Spleen (tissue), 11 donors: ENCODE measurements at regions not wholly inside any gene's neighbourhood (a gene's known extent, or its start where the extent isn't known, plus 50 kb on each side); places are given as distances from the start of the nearest gene placed in this dataset.

Source experiments
- DNase-seq: peaks from one replicate; pipeline ENCODE4 v3.0.0-alpha.2; 2020
- H3K27ac ChIP-seq, 8 donors: fragments of 200-600 bp; sonication (generic) in 7 of 8; 1 replicate in 4 of 8; 2 replicates in 4 of 8; pipeline versions ENCODE4 v1.5.0 to v1.8.0; 2016 to 2021; ENCODE audit warnings: inconsistent platforms in 4 of 8, mild to moderate bottlenecking in 4 of 8, moderate library complexity in 1 of 8
- H3K27me3 ChIP-seq, 7 donors: fragments of 200-600 bp; sonication (generic) in 6 of 7; replicated peaks in 1 of 7; 1 replicate in 4 of 7; 2 replicates in 3 of 7; pipeline versions ENCODE4 v1.5.0 to v1.8.0; 2016 to 2021; ENCODE audit warnings: inconsistent platforms in 3 of 7, mild to moderate bottlenecking in 1 of 7
- H3K36me3 ChIP-seq, 6 donors: fragments of 200-600 bp; sonication (generic) in 5 of 6; 1 replicate in 4 of 6; 2 replicates in 2 of 6; pipeline versions ENCODE4 v1.5.0 to v1.8.0; 2016 to 2021; ENCODE audit warnings: inconsistent platforms in 2 of 6
- H3K4me1 ChIP-seq, 6 donors: fragments of 200-600 bp; sonication (generic) in 5 of 6; 1 replicate in 3 of 6; 2 replicates in 3 of 6; pipeline versions ENCODE4 v1.5.0 to v1.8.0; 2016 to 2021; ENCODE audit warnings: inconsistent platforms in 3 of 6
- H3K4me3 ChIP-seq, 8 donors: fragments of 200-600 bp; sonication (generic) in 7 of 8; 1 replicate in 4 of 8; 2 replicates in 4 of 8; pipeline versions ENCODE4 v1.5.0 to v1.8.0; 2016 to 2021; ENCODE audit warnings: inconsistent platforms in 4 of 8, mild to moderate bottlenecking in 4 of 8, moderate library complexity in 2 of 8
- H3K9me3 ChIP-seq, 8 donors: fragments of 200-600 bp; sonication (generic) in 7 of 8; 1 replicate in 4 of 8; 2 replicates in 4 of 8; pipeline versions ENCODE4 v1.5.0 to v1.8.0; 2016 to 2021; ENCODE audit warnings: inconsistent platforms in 4 of 8
- POLR2A ChIP-seq, 3 donors: fragments of 450-650 bp; IDR thresholded peaks; one replicate each; pipeline ENCODE4 v1.5.1; 2017; ENCODE audit warnings: antibody characterized with exemption in 3 of 3, mild to moderate bottlenecking in 1 of 3
- POLR2AphosphoS5 ChIP-seq, 3 donors: sonication (generic); formaldehyde crosslinking; IDR thresholded peaks; one replicate each; pipeline ENCODE4 v1.5.1; 2017; ENCODE audit warnings: antibody characterized with exemption in 3 of 3
- WGBS, 5 donors: extraction: QIAGEN DNeasy Blood & Tissue Kit in 3 of 5; methylation state at CpG; one replicate each; pipeline versions ENCODE4 v1.1.5 to v1.1.7; 2013 to 2018; 5-methylcytosine and 5-hydroxymethylcytosine counted together
- intact Hi-C: fragments of 100-400 bp; cut with DNase I; formaldehyde crosslinking; loops from one replicate; pipeline ENCODE4 v1.15.0; 2023; ENCODE audit warnings: low total_unique reads
- TF ChIP-seq, protein P1 (sequence below), 11 experiments: fragments of 200-600 bp in 7 of 11; fragments of 450-650 bp in 4 of 11; sonication (generic) in 4 of 11; IDR thresholded peaks in 8 of 11; conservative IDR thresholded peaks in 3 of 11; 1 replicate in 7 of 11; 2 replicates in 4 of 11; pipeline versions ENCODE4 v1.4.0 to v1.8.0; 2016 to 2021; ENCODE audit warnings: antibody characterized with exemption in 11 of 11, inconsistent platforms in 4 of 11, mild to moderate bottlenecking in 1 of 11
- donor health status: healthy with polysubstance abuse.
- donor health status: DM: no; HTN: no; CAD: no; lungs with moderate emphysema.
- donor health status: DM: no; HTN: no; CAD: no.
- donor health status: Bipolar disorder and iron deficiency.
- donor health status: healthy.
- donor health status: DM: no; HTN: no; CAD: no.
- donor health status: DM: yes; HTN: yes; CAD: no.

DNA sequence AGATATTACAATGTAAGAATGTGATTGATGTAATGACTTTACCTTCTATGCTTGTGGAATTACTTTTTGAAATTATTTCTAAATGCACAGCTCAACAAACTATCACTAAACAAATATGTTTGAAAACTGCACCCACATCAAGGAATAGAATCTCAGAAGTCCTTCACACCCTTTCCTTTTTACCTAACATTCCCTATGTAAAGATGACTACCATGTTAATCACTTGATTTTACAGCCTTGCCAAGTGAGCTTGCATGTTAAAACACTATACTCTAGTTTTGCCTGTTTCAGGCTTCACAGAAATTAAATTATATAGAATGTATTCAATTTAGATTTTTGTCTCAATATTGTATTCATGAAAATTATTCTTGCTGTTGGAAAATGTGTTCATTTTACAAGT, 1169.4 kb upstream of the CELF2 start:
- Histone ChIP-seq H3K27ac (no peak overlapping the region), H3K4me3 (no peak overlapping the region)

DNA sequence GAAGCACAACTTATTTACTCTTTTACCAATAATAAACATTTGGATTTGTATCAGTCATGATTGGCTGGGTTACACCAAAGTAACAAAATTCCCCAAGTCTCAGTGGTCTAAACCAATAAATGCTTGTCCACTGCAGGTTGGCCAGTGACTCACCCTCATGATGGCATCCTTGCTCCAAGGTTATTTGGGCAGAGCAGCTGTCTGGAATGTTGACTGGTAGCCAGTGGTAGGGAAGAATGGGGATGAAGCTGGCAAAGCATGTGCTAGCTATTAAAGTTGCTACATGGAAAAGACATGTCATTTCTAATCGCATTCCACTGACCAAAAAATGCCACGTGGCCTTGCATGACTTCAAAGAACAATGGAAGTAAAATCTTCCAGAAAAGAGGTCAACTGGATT, 1168.7 kb upstream of the CELF2 start:
- TF ChIP-seq, protein P1, sequence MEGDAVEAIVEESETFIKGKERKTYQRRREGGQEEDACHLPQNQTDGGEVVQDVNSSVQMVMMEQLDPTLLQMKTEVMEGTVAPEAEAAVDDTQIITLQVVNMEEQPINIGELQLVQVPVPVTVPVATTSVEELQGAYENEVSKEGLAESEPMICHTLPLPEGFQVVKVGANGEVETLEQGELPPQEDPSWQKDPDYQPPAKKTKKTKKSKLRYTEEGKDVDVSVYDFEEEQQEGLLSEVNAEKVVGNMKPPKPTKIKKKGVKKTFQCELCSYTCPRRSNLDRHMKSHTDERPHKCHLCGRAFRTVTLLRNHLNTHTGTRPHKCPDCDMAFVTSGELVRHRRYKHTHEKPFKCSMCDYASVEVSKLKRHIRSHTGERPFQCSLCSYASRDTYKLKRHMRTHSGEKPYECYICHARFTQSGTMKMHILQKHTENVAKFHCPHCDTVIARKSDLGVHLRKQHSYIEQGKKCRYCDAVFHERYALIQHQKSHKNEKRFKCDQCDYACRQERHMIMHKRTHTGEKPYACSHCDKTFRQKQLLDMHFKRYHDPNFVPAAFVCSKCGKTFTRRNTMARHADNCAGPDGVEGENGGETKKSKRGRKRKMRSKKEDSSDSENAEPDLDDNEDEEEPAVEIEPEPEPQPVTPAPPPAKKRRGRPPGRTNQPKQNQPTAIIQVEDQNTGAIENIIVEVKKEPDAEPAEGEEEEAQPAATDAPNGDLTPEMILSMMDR (IDR thresholded peaks at IDR 0.05 in 8 of 11, conservative IDR thresholded peaks at IDR 0.05 in 3 of 11): no peak
- intact Hi-C loops: no loop called here
- no peak overlapping the region for H3K4me3 ChIP-seq
- no peaks in the 10 kb centered on the region for H3K27me3 ChIP-seq
- H3K36me3 ChIP-seq: no peaks in the 10 kb centered on the region
- 69 to 89% (median 82%) methylated on average over 2 of the region's 2 CpGs for WGBS, 5 donors
- no peaks in the 10 kb centered on the region for H3K4me1 ChIP-seq
- H3K27ac ChIP-seq: no peak overlapping the region
- H3K9me3 ChIP-seq: peaks cover 3 to 55% (median 38%) of the 10 kb centered on the region in 8 donors
- DNase-seq: no peak

More for the DNA sequence above, 1169.4 kb upstream of the CELF2 start:
- DNase-seq: no peak
- intact Hi-C loops: no loop called here
- no peaks in the 10 kb centered on the region for H3K36me3 ChIP-seq
- no peaks in the 10 kb centered on the region for H3K4me1 ChIP-seq
- no peaks in the 10 kb centered on the region for H3K27me3 ChIP-seq
- H3K9me3 ChIP-seq: peaks cover 3 to 62% (median 40%) of the 10 kb centered on the region in 8 donors
- TF ChIP-seq POLR2A (IDR thresholded peaks at IDR 0.05): no peak
- TF ChIP-seq, protein P1 (IDR thresholded peaks at IDR 0.05 in 8 of 11, conservative IDR thresholded peaks at IDR 0.05 in 3 of 11): no peak
- no peak for TF ChIP-seq POLR2AphosphoS5 (IDR thresholded peaks at IDR 0.05)

DNA sequence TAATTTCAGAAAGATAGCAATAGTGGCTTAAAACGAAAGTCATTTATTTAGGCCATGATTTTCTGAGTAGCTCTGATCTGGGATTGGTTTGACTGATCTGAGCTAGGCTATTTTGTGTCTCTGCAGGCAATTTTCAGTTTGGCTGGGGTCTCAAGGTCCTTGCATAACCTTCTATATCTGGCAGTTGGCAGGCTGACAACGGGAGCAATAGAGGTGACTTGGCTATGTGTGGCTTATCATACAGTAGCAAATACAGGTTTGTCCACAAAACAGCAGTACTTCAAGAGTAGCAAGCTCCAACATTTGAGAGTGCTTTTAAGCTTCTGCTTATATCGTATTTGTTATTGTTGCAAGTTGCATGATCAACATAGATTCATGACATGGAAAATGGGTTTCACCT, 1167.3 kb upstream of the CELF2 start:
- WGBS, 5 donors: 72 to 92% (median 78%) methylated on average over 3 of the region's 3 CpGs
- Histone ChIP-seq H3K27ac (no peak overlapping the region), H3K27me3 (no peaks in the 10 kb centered on the region), H3K36me3 (no peaks in the 10 kb centered on the region), H3K4me3 (no peak overlapping the region), H3K4me1 (no peaks in the 10 kb centered on the region), H3K9me3 (peaks cover 0 to 43% (median 28%) of the 10 kb centered on the region in 8 donors)
- TF ChIP-seq POLR2A (IDR thresholded peaks at IDR 0.05): no peak
- TF ChIP-seq, protein P1 (IDR thresholded peaks at IDR 0.05 in 8 of 11, conservative IDR thresholded peaks at IDR 0.05 in 3 of 11): no peak
- no peak for DNase-seq
- intact Hi-C loops: no loop called here

DNA sequence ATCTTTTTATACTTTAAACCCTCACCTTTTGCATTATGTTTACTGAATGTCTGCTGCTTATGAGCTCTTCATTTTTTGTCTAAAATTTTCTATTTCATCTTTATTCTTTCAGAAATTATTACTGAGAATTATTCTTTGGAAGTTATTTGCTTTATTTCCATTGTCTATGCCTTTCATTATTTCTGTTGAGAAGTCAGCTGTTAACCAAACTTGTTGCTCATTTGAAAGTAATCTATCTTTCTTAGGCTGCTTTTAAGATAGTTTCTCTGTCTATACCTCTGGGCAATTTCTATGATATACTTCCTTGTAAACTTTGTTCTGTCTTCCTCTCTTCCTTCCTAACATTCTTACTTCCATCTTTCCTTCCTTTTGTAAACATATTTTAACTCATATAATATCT, 1165.9 kb upstream of the CELF2 start:
- DNase-seq: no peak
- no peak overlapping the region for H3K4me3 ChIP-seq
- TF ChIP-seq POLR2A (IDR thresholded peaks at IDR 0.05) (no peak), POLR2AphosphoS5 (IDR thresholded peaks at IDR 0.05) (no peak)
- TF ChIP-seq, protein P1 (IDR thresholded peaks at IDR 0.05 in 8 of 11, conservative IDR thresholded peaks at IDR 0.05 in 3 of 11): no peak
- peaks cover 0 to 48% (median 34%) of the 10 kb centered on the region in 8 donors for H3K9me3 ChIP-seq
- no peak overlapping the region for H3K27ac ChIP-seq
- no peaks in the 10 kb centered on the region for H3K4me1 ChIP-seq
- H3K27me3 ChIP-seq: no peaks in the 10 kb centered on the region
- intact Hi-C loops: no loop called here
- no peaks in the 10 kb centered on the region for H3K36me3 ChIP-seq
